Peyer's patch (tissue), 4 donors: ENCODE measurements at regions not wholly inside any gene's neighbourhood (a gene's known extent, or its start where the extent isn't known, plus 50 kb on each side); places are given as distances from the start of the nearest gene placed in this dataset.

Source experiments
- CTCF ChIP-seq, 6 experiments: fragments of 450-650 bp in 4 of 6; fragments of 200-600 bp in 2 of 6; sonication (generic) in 1 of 6; IDR thresholded peaks; one replicate each; pipeline ENCODE4 v1.5.1; 2017 to 2019; ENCODE audit warnings: antibody characterized with exemption in 6 of 6, mild to moderate bottlenecking in 3 of 6, moderate library complexity in 1 of 6
- POLR2A ChIP-seq, 2 donors: fragments of 450-650 bp; IDR thresholded peaks; one replicate each; pipeline ENCODE4 v1.5.1; 2017; ENCODE audit warnings: antibody characterized with exemption in 2 of 2, mild to moderate bottlenecking in 2 of 2, moderate library complexity in 2 of 2

GRCh38 chr5:103758996-103759395 is 196.4 kb upstream of the NUDT12 start:
- no peak for TF ChIP-seq POLR2A (IDR thresholded peaks at IDR 0.05)
- TF ChIP-seq CTCF (IDR thresholded peaks at IDR 0.05) = no peak
